Mesothelial cell of epicardium (in vitro differentiated cells): ENCODE measurements at regions not wholly inside any gene's neighbourhood (a gene's known extent, or its start where the extent isn't known, plus 50 kb on each side); places are given as distances from the start of the nearest gene placed in this dataset.

ENCODE experiments used
- DNase-seq, 2 experiments: peaks; one replicate each; pipeline ENCODE4 v3.0.0; 2021; ENCODE audit warnings: low spot score in 2 of 2; ENCODE audit not compliant: unreplicated experiment in 2 of 2
- H3K27ac Mint-ChIP-seq: 2 replicates; pipeline ENCODE4 v1.8.0; 2021; ENCODE audit warnings: mixed read lengths
- H3K27me3 Mint-ChIP-seq: 2 replicates; pipeline ENCODE4 v1.8.0; 2021; ENCODE audit warnings: low read depth, mixed read lengths
- H3K36me3 Mint-ChIP-seq: 2 replicates; pipeline ENCODE4 v1.8.0; 2021; ENCODE audit warnings: mixed read lengths
- H3K4me1 Mint-ChIP-seq: 2 replicates; pipeline ENCODE4 v1.8.0; 2021; ENCODE audit warnings: mixed read lengths
- H3K4me3 Mint-ChIP-seq: 2 replicates; pipeline ENCODE4 v1.8.0; 2021; ENCODE audit warnings: mild to moderate bottlenecking, moderate library complexity, mixed read lengths
- H3K9me3 Mint-ChIP-seq: 2 replicates; pipeline ENCODE4 v1.8.0; 2021; ENCODE audit warnings: mixed read lengths
- CTCF ChIP-seq: fragments of 200-600 bp; sonication (generic); IDR thresholded peaks from one replicate; pipeline ENCODE4 v1.5.0; 2021; ENCODE audit warnings: antibody characterized with exemption; ENCODE audit not compliant: unreplicated experiment

- H3K9me3 Mint-ChIP-seq = peaks cover 14% of the 10 kb centered on the region
- H3K27me3 Mint-ChIP-seq = peaks cover 4% of the 10 kb centered on the region
- H3K4me1 Mint-ChIP-seq = no peaks in the 10 kb centered on the region
- H3K4me3 Mint-ChIP-seq = no peak overlapping the region
- no peaks in the 10 kb centered on the region for H3K36me3 Mint-ChIP-seq
- TF ChIP-seq CTCF = no peak
- no peak overlapping the region for H3K27ac Mint-ChIP-seq
- no peak for DNase-seq
These were observed 290.7 kb upstream of the TMEM229A start for GRCh38 chr7:124323597-124323996.

GRCh38 chr7:124322561-124322960 is 289.7 kb upstream of the TMEM229A start:
- no peak overlapping the region for H3K27ac Mint-ChIP-seq
- H3K4me3 Mint-ChIP-seq = no peak overlapping the region
- no peaks in the 10 kb centered on the region for H3K4me1 Mint-ChIP-seq
- TF ChIP-seq CTCF = no peak
- no peak for DNase-seq
- H3K36me3 Mint-ChIP-seq = no peaks in the 10 kb centered on the region
- peaks cover 4% of the 10 kb centered on the region for H3K27me3 Mint-ChIP-seq
- H3K9me3 Mint-ChIP-seq = peaks cover 14% of the 10 kb centered on the region

GRCh38 chr7:124318721-124319450 is 286.0 kb upstream of the TMEM229A start:
- Mint-ChIP-seq H3K27ac (no peak overlapping the region), H3K4me3 (no peak overlapping the region), H3K27me3 (peaks cover 2% of the 10 kb centered on the region), H3K9me3 (peaks cover 5% of the 10 kb centered on the region), H3K4me1 (no peaks in the 10 kb centered on the region), H3K36me3 (no peaks in the 10 kb centered on the region)
- DNase-seq = no peak
- TF ChIP-seq CTCF = no peak

GRCh38 chr7:124310934-124311390 is 278.1 kb upstream of the TMEM229A start:
- Mint-ChIP-seq H3K4me1 (no peaks in the 10 kb centered on the region), H3K27ac (no peak overlapping the region), H3K27me3 (no peaks in the 10 kb centered on the region), H3K4me3 (no peak overlapping the region), H3K9me3 (no peaks in the 10 kb centered on the region), H3K36me3 (no peaks in the 10 kb centered on the region)
- no peak for TF ChIP-seq CTCF
- no peak for DNase-seq

GRCh38 chr7:124308384-124308783 is 275.5 kb upstream of the TMEM229A start:
- H3K4me3 Mint-ChIP-seq = no peak overlapping the region
- H3K27me3 Mint-ChIP-seq = no peaks in the 10 kb centered on the region
- H3K27ac Mint-ChIP-seq = no peak overlapping the region
- TF ChIP-seq CTCF = no peak
- H3K4me1 Mint-ChIP-seq = no peaks in the 10 kb centered on the region
- no peaks in the 10 kb centered on the region for H3K9me3 Mint-ChIP-seq
- no peak for DNase-seq
- no peaks in the 10 kb centered on the region for H3K36me3 Mint-ChIP-seq

GRCh38 chr7:124295289-124295688 is 262.4 kb upstream of the TMEM229A start:
- no peaks in the 10 kb centered on the region for H3K36me3 Mint-ChIP-seq
- H3K4me1 Mint-ChIP-seq = no peaks in the 10 kb centered on the region
- H3K27ac Mint-ChIP-seq = no peak overlapping the region
- H3K4me3 Mint-ChIP-seq = no peak overlapping the region
- no peak for DNase-seq
- peaks cover 14% of the 10 kb centered on the region for H3K9me3 Mint-ChIP-seq
- TF ChIP-seq CTCF = no peak
- no peaks in the 10 kb centered on the region for H3K27me3 Mint-ChIP-seq
